NB4 (cell line): ENCODE measurements at regions not wholly inside any gene's neighbourhood (a gene's known extent, or its start where the extent isn't known, plus 50 kb on each side); places are given as distances from the start of the nearest gene placed in this dataset.

Experiments
- CTCF ChIP-seq: IDR thresholded peaks from one replicate; pipeline ENCODE4 v1.5.1; 2012; ENCODE audit warnings: low read depth, low read length
- POLR2A ChIP-seq: IDR thresholded peaks from 2 replicates; pipeline ENCODE4 v1.6.1; 2011; ENCODE audit warnings: mild to moderate bottlenecking; ENCODE audit not compliant: insufficient read length; ENCODE audit errors: extremely low read depth

- TF ChIP-seq CTCF (no peak), POLR2A (no peak)
Measured at GRCh38 chr1:119288751-119289150, 79.8 kb upstream of the HAO2 start.
